HEK293T (cell line): ENCODE measurements at regions not wholly inside any gene's neighbourhood (a gene's known extent, or its start where the extent isn't known, plus 50 kb on each side); places are given as distances from the start of the nearest gene placed in this dataset.

Experiments used
- BHLHE40 ChIP-seq: fragments of 450-650 bp; IDR thresholded peaks from 2 replicates; pipeline ENCODE4 v1.6.1; 2016; ENCODE audit warnings: mild to moderate bottlenecking, moderate library complexity, borderline replicate concordance
- ELF4 ChIP-seq: fragments of 450-650 bp; IDR thresholded peaks from 2 replicates; pipeline ENCODE4 v1.6.1; 2017; ENCODE audit warnings: antibody characterized with exemption
- FOXK2 ChIP-seq: fragments of 450-650 bp; IDR thresholded peaks from 2 replicates; pipeline ENCODE4 v1.6.1; 2016; ENCODE audit warnings: mild to moderate bottlenecking
- LEF1 ChIP-seq: fragments of 450-650 bp; IDR thresholded peaks from 2 replicates; pipeline ENCODE4 v1.6.1; 2017; ENCODE audit warnings: mild to moderate bottlenecking, borderline replicate concordance
- PKNOX1 ChIP-seq: fragments of 450-650 bp; IDR thresholded peaks from 2 replicates; pipeline ENCODE4 v1.6.1; 2016
- SP1 ChIP-seq: fragments of 450-650 bp; IDR thresholded peaks from 2 replicates; pipeline ENCODE4 v1.6.1; 2017
- SUZ12 ChIP-seq: fragments of 450-650 bp; IDR thresholded peaks from 2 replicates; pipeline ENCODE4 v1.6.1; 2016; ENCODE audit warnings: mild to moderate bottlenecking

GRCh38 chr18:29811519-29811918 lies 1231.0 kb downstream of the DSC3 start:
- TF ChIP-seq ELF4 (no peak), PKNOX1 (no peak), LEF1 (no peak), SUZ12 (no peak), FOXK2 (no peak), BHLHE40 (no peak), SP1 (no peak)
